Fibroblast of the aortic adventitia (primary cell): ENCODE measurements at regions not wholly inside any gene's neighbourhood (a gene's known extent, or its start where the extent isn't known, plus 50 kb on each side); places are given as distances from the start of the nearest gene placed in this dataset.
"Not testable (repeated sequence)": the region's sequence is repeated elsewhere in the genome, so short reads cannot be mapped to it uniquely, and the experiment has no call there.

ENCODE experiments used
- DNase-seq: peaks from one replicate; pipeline ENCODE4 v3.0.0-alpha.2; 2010; ENCODE audit warnings: low read depth
- H3K4me3 ChIP-seq: 2 replicates; pipeline ENCODE4 v1.5.1; 2011; ENCODE audit warnings: low read depth, mild to moderate bottlenecking, control low read depth, low read length, moderate library complexity
- CTCF ChIP-seq: IDR thresholded peaks from 2 replicates; pipeline ENCODE4 v1.5.1; 2011; ENCODE audit warnings: mild to moderate bottlenecking, low read length, control low read depth, inconsistent platforms; ENCODE audit not compliant: insufficient read depth

GRCh38 chr5:99156688-99157087, 227.9 kb upstream of the CHD1 start:
- no peak for TF ChIP-seq CTCF

GRCh38 chr5:99143283-99143795, 214.5 kb upstream of the CHD1 start:
- DNase-seq, H3K4me3 ChIP-seq: not testable (repeated sequence)

More at GRCh38 chr5:99156688-99157087, 227.9 kb upstream of the CHD1 start:
- H3K4me3 ChIP-seq = no peak overlapping the region
- DNase-seq = no peak

- H3K4me3 ChIP-seq = no peak overlapping the region
- no peak for DNase-seq
- TF ChIP-seq CTCF = no peak
Measured at GRCh38 chr5:99141534-99142128, 212.8 kb upstream of the CHD1 start.

- no peak for TF ChIP-seq CTCF
- no peak overlapping the region for H3K4me3 ChIP-seq
- DNase-seq = no peak
Measured at GRCh38 chr5:99138911-99139310, 210.1 kb upstream of the CHD1 start.

- no peak for TF ChIP-seq CTCF
- no peak overlapping the region for H3K4me3 ChIP-seq
- no peak for DNase-seq
Measured at GRCh38 chr5:99133921-99134320, 205.1 kb upstream of the CHD1 start.

GRCh38 chr5:99129768-99130501, 201.1 kb upstream of the CHD1 start:
- no peak for DNase-seq
- no peak for TF ChIP-seq CTCF
- no peak overlapping the region for H3K4me3 ChIP-seq

GRCh38 chr5:99122976-99123375, 194.2 kb upstream of the CHD1 start:
- no peak for DNase-seq
- no peak for TF ChIP-seq CTCF
- no peak overlapping the region for H3K4me3 ChIP-seq
